GM21390 (cell line): ENCODE measurements at regions not wholly inside any gene's neighbourhood (a gene's known extent, or its start where the extent isn't known, plus 50 kb on each side); places are given as distances from the start of the nearest gene placed in this dataset.
"Not testable (repeated sequence)": the region's sequence is repeated elsewhere in the genome, so short reads cannot be mapped to it uniquely, and the experiment has no call there.

Experiments
- ATAC-seq: cut with Tn5 transposase; IDR thresholded peaks from one replicate; pipeline ENCODE4 v1.9.1; 2021; ENCODE audit not compliant: unreplicated experiment

- ATAC-seq = no peak
These were observed 263.9 kb upstream of the KAZN start for GRCh38 chr1:14334336-14335176.

DNA sequence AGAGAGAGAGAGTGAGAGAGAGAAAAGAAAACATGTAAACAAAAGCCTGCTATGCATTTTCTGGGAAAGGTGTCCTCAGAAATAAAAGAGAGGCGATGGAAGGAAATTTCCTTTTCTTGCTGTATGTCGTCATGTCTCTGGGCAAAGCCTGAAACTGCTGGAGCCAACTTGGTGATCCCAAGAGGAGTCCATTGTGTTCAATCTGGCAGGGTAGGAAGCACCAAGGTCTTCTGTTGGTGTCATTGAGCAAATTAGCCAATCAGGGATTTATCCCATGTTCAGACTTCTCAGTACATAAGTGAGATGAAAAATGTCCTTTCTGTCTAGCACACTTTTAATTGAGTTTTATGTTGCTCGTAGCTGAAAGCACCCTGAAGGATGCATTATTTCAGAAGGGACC lies 260.0 kb upstream of the KAZN start:
- ATAC-seq = no peak

- no peak for ATAC-seq
These were observed 259.2 kb upstream of the KAZN start for GRCh38 chr1:14339288-14339687.

- no peak for ATAC-seq
These were observed 258.3 kb upstream of the KAZN start for GRCh38 chr1:14340002-14340785.

DNA sequence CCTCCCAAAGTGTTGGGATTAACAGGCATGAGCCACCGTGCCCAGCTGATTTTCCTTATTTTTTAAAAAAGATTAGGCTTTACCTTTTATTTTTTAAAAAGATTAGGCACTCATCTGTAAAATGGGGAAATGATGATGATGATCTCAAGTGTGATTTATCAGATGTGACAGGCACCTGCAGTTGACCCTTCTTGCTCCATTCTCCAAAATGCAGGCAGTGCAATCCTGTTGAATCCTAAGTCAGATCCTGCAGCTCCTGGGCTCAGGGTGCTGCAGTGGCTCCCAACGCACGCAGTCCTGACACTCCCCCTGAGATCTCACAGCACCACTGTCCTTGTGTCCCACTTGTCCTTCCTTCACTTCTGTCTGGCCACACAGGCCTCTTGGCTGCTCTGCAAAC lies 257.3 kb upstream of the KAZN start:
- ATAC-seq = no peak

DNA sequence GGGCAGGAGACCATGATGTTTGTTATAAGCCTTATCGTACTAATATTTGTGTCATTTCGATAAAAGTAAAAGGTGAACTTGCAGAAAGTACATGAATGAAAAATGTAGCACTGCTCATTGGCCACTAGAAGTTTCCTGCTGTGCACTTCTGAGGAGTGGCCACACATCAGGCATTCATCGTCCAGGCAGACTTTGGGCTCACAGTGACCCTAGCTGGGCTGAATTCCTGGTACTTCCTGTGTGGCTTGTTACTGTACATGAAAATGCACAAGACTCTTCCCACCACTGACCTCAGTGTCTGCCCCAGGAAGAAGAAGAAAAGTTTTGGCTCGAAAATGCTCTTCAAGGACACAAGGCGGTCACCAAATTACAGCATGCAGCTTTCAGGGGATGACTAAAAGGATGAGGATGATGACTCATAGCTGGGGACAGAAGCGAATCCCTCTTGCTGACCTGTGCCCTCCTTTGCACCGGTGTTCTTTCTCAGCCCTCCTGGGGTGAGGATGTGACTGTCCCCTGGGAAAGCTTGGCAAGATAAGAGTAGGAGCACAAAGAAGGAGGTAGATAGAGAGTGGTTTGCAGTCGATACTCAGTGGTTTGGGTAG lies 252.4 kb upstream of the KAZN start:
- ATAC-seq = no peak

GRCh38 chr1:14347186-14347585 lies 251.3 kb upstream of the KAZN start:
- ATAC-seq = no peak

- ATAC-seq = no peak
These were observed 250.7 kb upstream of the KAZN start for GRCh38 chr1:14347776-14348175.

GRCh38 chr1:14350197-14350596 lies 248.3 kb upstream of the KAZN start:
- no peak for ATAC-seq

- no peak for ATAC-seq
These were observed 245.6 kb upstream of the KAZN start for GRCh38 chr1:14352897-14353296.

DNA sequence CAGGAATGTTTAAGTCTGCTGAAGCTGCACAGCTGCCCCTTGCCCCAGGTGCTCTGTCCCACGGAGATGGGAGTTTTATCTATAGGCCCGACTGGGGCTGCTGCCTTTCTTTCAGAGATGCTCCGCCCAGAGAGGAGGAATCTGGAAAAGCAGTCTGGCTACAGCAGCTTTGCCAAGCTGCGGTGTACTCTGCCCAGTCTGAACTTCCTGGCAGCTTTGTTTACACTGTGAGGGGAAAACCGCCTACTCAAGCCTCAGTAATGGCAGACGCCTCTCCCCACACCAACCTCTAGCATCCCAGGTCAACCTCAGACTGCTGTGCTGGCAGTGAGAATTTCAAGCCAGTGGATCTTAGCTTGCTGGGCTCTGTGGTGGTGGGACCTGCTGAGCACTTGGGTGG lies 237.5 kb upstream of the KAZN start:
- ATAC-seq = not testable (repeated sequence)

GRCh38 chr1:14362331-14362730 lies 236.2 kb upstream of the KAZN start:
- no peak for ATAC-seq

- no peak for ATAC-seq
These were observed 235.4 kb upstream of the KAZN start for GRCh38 chr1:14363036-14363590.

DNA sequence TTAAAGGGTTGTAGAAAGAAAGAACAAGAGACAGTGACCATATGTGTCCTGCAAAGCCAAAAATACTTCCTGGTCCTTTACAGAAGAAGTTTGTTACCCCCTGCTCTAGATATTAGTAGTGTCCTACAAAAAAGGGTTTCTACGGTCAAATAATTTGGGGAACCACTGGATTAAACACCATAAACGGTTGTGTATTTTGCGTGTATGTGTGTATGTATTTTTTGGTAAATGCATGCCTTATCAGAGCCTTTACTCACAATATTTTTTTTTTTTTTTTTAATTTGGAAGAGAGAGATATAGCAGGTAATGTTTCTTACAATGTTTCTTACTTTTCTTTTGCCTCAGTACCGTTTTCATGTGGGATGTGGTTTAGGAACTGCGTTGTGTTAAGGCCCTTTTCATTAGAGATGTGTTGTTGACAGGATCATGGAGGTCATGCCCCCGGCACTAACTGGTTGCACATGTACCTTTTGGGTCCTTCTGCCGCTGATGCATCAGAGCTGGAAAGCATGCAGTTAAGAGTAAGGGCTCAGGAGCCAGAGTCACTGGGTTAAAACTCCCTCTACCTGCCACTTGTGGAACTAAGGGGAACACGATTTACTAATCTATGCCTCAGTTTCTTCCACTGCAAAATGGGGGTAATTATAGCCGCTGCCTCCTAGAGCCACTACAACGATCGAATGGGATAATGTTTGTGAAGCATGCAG lies 234.6 kb upstream of the KAZN start:
- ATAC-seq = no peak

- ATAC-seq = no peak
These were observed 233.0 kb upstream of the KAZN start for GRCh38 chr1:14365301-14365988.

DNA sequence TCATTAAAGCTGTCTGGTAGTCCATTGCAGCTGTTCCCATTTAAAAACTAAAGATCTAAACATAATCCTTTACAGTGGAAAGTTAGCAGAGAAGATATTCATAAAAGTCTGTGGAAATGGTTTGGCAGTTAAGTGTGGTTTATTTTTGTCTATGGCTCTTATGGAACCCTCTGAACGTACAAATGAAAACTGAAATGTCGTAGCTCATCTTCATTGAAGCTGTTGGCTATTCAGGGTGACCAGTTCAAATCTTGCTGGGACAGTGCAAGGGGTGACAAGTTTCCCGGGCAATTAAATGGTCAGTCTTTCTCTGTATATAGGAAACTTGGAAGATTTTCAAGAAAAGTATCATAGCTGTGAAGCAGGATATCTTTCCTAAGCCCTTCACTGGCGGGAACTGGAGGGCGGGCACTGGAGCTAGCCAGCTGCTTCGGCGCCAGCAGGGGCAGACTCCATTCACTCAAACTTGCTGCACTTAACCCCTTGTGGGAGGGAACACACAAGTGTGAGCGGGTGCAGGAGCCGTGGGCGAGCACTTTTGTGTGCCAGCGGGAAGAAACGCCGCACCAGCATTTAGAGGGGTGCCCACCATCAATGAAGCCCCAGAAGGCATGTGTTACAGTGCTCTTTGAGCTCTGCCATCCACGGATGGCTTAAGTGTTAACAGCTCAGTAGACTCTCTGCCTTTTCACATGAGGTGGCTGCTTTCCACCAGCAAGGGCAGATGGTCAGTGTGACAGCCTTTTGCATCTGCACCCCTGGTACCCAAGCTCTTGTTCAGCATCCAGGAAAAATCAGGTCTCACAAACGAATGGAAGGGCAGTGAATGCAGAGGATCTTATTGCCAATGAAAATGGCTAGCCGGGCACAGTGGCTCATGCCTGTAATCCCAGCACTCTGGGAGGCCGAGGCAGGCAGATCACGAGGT lies 232.1 kb upstream of the KAZN start:
- no peak for ATAC-seq

DNA sequence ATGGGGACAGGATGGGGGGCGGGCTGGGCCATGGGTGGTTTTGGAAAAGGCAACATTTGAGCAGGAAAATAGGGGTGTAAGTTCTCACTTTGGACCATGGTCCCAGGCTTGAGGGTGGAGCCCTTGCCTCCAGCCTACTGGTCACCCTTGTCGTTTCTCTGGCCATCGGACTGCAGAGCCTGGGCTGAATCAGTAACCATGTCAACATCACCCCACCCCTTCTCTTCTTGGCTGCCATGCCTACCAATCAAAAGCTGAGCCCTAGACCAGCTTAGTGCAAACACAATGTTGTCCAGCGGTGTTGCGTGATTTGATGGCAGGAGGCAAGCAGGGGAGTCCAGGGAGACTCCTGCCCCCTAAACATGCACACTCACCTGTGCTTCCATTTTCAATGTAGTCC lies 231.0 kb upstream of the KAZN start:
- no peak for ATAC-seq

- no peak for ATAC-seq
These were observed 228.8 kb upstream of the KAZN start for GRCh38 chr1:14369526-14370213.
